B cell (primary cell): ENCODE measurements at regions not wholly inside any gene's neighbourhood (a gene's known extent, or its start where the extent isn't known, plus 50 kb on each side); places are given as distances from the start of the nearest gene placed in this dataset.

ENCODE experiments used
- ATAC-seq: fragments of 200-7000 bp; cut with Tn5 transposase; one replicate; pipeline ENCODE4 v1.10.0; 2021; ENCODE audit warnings: low read depth, mild to moderate bottlenecking, moderate number of reproducible peaks, moderate library complexity
- CTCF ChIA-PET: fragments of 350-600 bp; sonication (Branson Sonifier 250); formaldehyde crosslinking; loops from one replicate; lab custom pipeline; 2021; ENCODE audit warnings: antibody characterized with exemption, inconsistent platforms; lab: Charles Lee
- POLR2A ChIA-PET: fragments of 350-600 bp; sonication (Branson Sonifier 250); formaldehyde crosslinking; loops from one replicate; lab custom pipeline; 2021; ENCODE audit warnings: antibody characterized with exemption; lab: Charles Lee
- DNase-seq: peaks from one replicate; pipeline ENCODE4 v3.0.0; 2013
- H2AFZ ChIP-seq: 2 replicates; pipeline ENCODE4 v1.6.1; 2012; ENCODE audit warnings: mild to moderate bottlenecking, low read depth, low read length; ENCODE audit not compliant: insufficient read depth, poor library complexity, severe bottlenecking
- H3K27ac ChIP-seq, 2 donors: 1 replicate in 1 of 2; 2 replicates in 1 of 2; pipeline ENCODE4 v1.5.1; 2012 to 2013; ENCODE audit warnings: low read length in 2 of 2, mild to moderate bottlenecking in 2 of 2, moderate library complexity in 1 of 2
- H3K27me3 ChIP-seq, 4 experiments: fragments of 200-600 bp in 1 of 4; sonication (generic) in 1 of 4; replicated peaks in 1 of 4; 1 replicate in 2 of 4; 2 replicates in 2 of 4; pipeline versions ENCODE4 v1.6.1 to v1.7.0; 2013 to 2016; ENCODE audit warnings: low read length in 3 of 4, mild to moderate bottlenecking in 2 of 4, mixed read lengths in 1 of 4, moderate library complexity in 1 of 4; ENCODE audit not compliant: insufficient read depth in 4 of 4, control insufficient read depth in 3 of 4; ENCODE audit errors: control extremely low read depth in 1 of 4
- H3K36me3 ChIP-seq, 2 experiments: replicated peaks in 1 of 2; 1 replicate in 1 of 2; 2 replicates in 1 of 2; pipeline versions ENCODE4 v1.6.1 to v1.7.1; 2013; ENCODE audit warnings: low read length in 1 of 2; ENCODE audit not compliant: insufficient read depth in 2 of 2, control insufficient read depth in 1 of 2; ENCODE audit errors: control extremely low read depth in 1 of 2, extremely low read depth in 1 of 2
- H3K4me1 ChIP-seq, 2 donors: fragments of 200-600 bp in 1 of 2; sonication (generic) in 1 of 2; 1 replicate in 1 of 2; 2 replicates in 1 of 2; pipeline versions ENCODE4 v1.5.1 to v1.6.1; 2013 to 2017; ENCODE audit warnings: low read length in 2 of 2; ENCODE audit not compliant: control insufficient read depth in 2 of 2, insufficient read depth in 2 of 2
- H3K4me2 ChIP-seq: replicated peaks from 2 replicates; pipeline ENCODE3; 2012; ENCODE audit warnings: mild to moderate bottlenecking, low read depth, low read length; ENCODE audit not compliant: poor library complexity, severe bottlenecking
- H3K4me3 ChIP-seq, 5 experiments: fragments of 200-600 bp in 1 of 5; sonication (generic) in 1 of 5; 1 replicate in 3 of 5; 2 replicates in 2 of 5; pipeline versions ENCODE4 v1.5.1 to v1.7.0; 2011 to 2016; ENCODE audit warnings: low read length in 4 of 5, mild to moderate bottlenecking in 4 of 5, low read depth in 2 of 5, control low read depth in 1 of 5, moderate library complexity in 1 of 5; ENCODE audit not compliant: insufficient read depth in 1 of 5; ENCODE audit errors: control extremely low read depth in 1 of 5, extremely low read depth in 1 of 5
- H3K79me2 ChIP-seq: fragments of 200-600 bp; sonication (generic); one replicate; pipeline ENCODE4 v1.6.0; 2016; ENCODE audit warnings: low read length; ENCODE audit not compliant: control insufficient read depth, insufficient read depth
- H3K9ac ChIP-seq: fragments of 200-600 bp; sonication (generic); 2 replicates; pipeline ENCODE4 v1.6.1; 2017; ENCODE audit warnings: mild to moderate bottlenecking, low read length, moderate library complexity
- H3K9me3 ChIP-seq, 3 donors: one replicate each; pipeline versions ENCODE4 v1.6.1 to v1.7.1; 2013; ENCODE audit warnings: low read length in 2 of 3; ENCODE audit not compliant: control insufficient read depth in 2 of 3, insufficient read depth in 1 of 3; ENCODE audit errors: control extremely low read depth in 1 of 3
- H4K20me1 ChIP-seq: 2 replicates; pipeline ENCODE4 v1.6.0; 2012; ENCODE audit warnings: mild to moderate bottlenecking, low read length; ENCODE audit not compliant: insufficient read depth, control insufficient read depth, poor library complexity, severe bottlenecking
- H3K27ac Mint-ChIP-seq: one replicate; pipeline ENCODE4 v1.8.0; 2021; ENCODE audit warnings: mixed read lengths
- H3K27me3 Mint-ChIP-seq: one replicate; pipeline ENCODE4 v1.8.0; 2021; ENCODE audit warnings: mixed read lengths
- H3K4me1 Mint-ChIP-seq: one replicate; pipeline ENCODE4 v1.8.0; 2021; ENCODE audit warnings: mixed read lengths
- H3K4me3 Mint-ChIP-seq: one replicate; pipeline ENCODE4 v1.8.0; 2021; ENCODE audit warnings: mixed read lengths
- H3K9me3 Mint-ChIP-seq: one replicate; pipeline ENCODE4 v1.8.0; 2022; ENCODE audit warnings: mixed read lengths; ENCODE audit not compliant: insufficient read depth
- CTCF ChIP-seq: fragments of 200-600 bp; IDR thresholded peaks from one replicate; pipeline ENCODE4 v1.8.0; 2022; ENCODE audit warnings: antibody characterized with exemption, mild to moderate bottlenecking
- EZH2 ChIP-seq: IDR thresholded peaks from 2 replicates; pipeline ENCODE4 v1.6.1; 2012; ENCODE audit warnings: borderline replicate concordance, low read depth, mild to moderate bottlenecking, moderate library complexity, low read length; ENCODE audit not compliant: insufficient read depth, poor library complexity, severe bottlenecking
- WGBS: methylation state at CpG from one replicate; pipeline ENCODE4 v1.1.5; 2013; ENCODE audit warnings: missing lambda C conversion rate; ENCODE audit not compliant: insufficient coverage; 5-methylcytosine and 5-hydroxymethylcytosine counted together
- intact Hi-C: fragments of 100-400 bp; cut with micrococcal nuclease; formaldehyde crosslinking; loops from one replicate; pipeline ENCODE4 v1.10.0; 2022

- ChIA-PET CTCF (interaction anchor here (0.9 to 2.8 kb wide), 11 partner anchors 10 to 112 kb away, joined by 3 to 23 read pairs (median 3); partner anchors contain the start of gene DTX4), POLR2A (interaction anchor here (1.1 kb wide), 1 partner anchor 10 kb away, joined by 6 read pairs; no protein-coding TSS in a partner anchor)
- H3K4me2 ChIP-seq = peak overlapping the region; percentile 76
- H3K9me3 ChIP-seq = no peaks in the 10 kb centered on the region
- H3K9ac ChIP-seq = peak overlapping the region; percentile 59
- H2AFZ ChIP-seq = peak overlapping the region; percentile 6
- intact Hi-C loops = no loop called here
- Mint-ChIP-seq H3K27ac (peak overlapping the region; percentile 91), H3K4me1 (peaks cover 60% of the 10 kb centered on the region), H3K9me3 (no peaks in the 10 kb centered on the region), H3K4me3 (peak overlapping the region; percentile 80), H3K27me3 (no peaks in the 10 kb centered on the region)
- TF ChIP-seq CTCF (no peak), EZH2 (no peak)
- H3K27me3 ChIP-seq = no peaks in the 10 kb centered on the region
- peaks cover under 1% of the 10 kb centered on the region for H3K79me2 ChIP-seq
- WGBS = 0% methylated on average over 1 of the region's 4 CpGs
- H4K20me1 ChIP-seq = no peaks in the 10 kb centered on the region
- H3K4me3 ChIP-seq = peak overlapping the region in 4 of 5 experiments; percentile 25 to 49 (median 34)
- no peaks in the 10 kb centered on the region for H3K36me3 ChIP-seq
- ATAC-seq = no peak
- peak; percentile 48 for DNase-seq
- peaks cover 28 to 46% of the 10 kb centered on the region in 2 donors for H3K4me1 ChIP-seq
- peak overlapping the region; percentile 75 to 89 for H3K27ac ChIP-seq
These were observed 70.6 kb upstream of the MPEG1 start for GRCh38 chr11:59283311-59283710.

GRCh38 chr11:59281177-59281576 lies 68.5 kb upstream of the MPEG1 start:
- H3K4me1 Mint-ChIP-seq = peaks cover 70% of the 10 kb centered on the region
- Histone ChIP-seq H3K9ac (no peak overlapping the region), H3K27ac (no peak overlapping the region), H3K4me2 (no peak overlapping the region), H4K20me1 (no peaks in the 10 kb centered on the region), H3K79me2 (peaks cover 6% of the 10 kb centered on the region), H2AFZ (no peak overlapping the region), H3K4me1 (peaks cover 33 to 47% of the 10 kb centered on the region in 2 donors), H3K4me3 (no peak overlapping the region), H3K27me3 (no peaks in the 10 kb centered on the region), H3K9me3 (no peaks in the 10 kb centered on the region), H3K36me3 (no peaks in the 10 kb centered on the region)
- ChIA-PET POLR2A (interaction anchor here (0.9 kb wide), 1 partner anchor 69 kb away, joined by 3 read pairs; the partner anchor contains the start of gene MPEG1), CTCF (interaction anchor here (0.7 to 2.0 kb wide), 8 partner anchors 8 to 109 kb away, joined by 3 to 7 read pairs (median 3); partner anchors contain the start of genes DTX4 and MPEG1)
- TF ChIP-seq CTCF (no peak), EZH2 (no peak)
- intact Hi-C loops = no loop called here
- no peak overlapping the region for H3K27ac Mint-ChIP-seq
- H3K9me3 Mint-ChIP-seq = peaks cover 2% of the 10 kb centered on the region
- no CpG with 5 or more reads among the region's 2 CpGs for WGBS
- H3K27me3 Mint-ChIP-seq = no peaks in the 10 kb centered on the region
- ATAC-seq = no peak
- no peak for DNase-seq
- no peak overlapping the region for H3K4me3 Mint-ChIP-seq
